ENCODE measurements at regions not wholly inside any gene's neighbourhood (a gene's known extent, or its start where the extent isn't known, plus 50 kb on each side); places are given as distances from the start of the nearest gene placed in this dataset.

GRCh38 chr7:68421712-68422111 is 1176.6 kb upstream of the AUTS2 start:
- Histone ChIP-seq H3K4me3 (ENCODE audit: low read depth, low read length) (no peak overlapping the region), H3K27me3 (ENCODE audit: control insufficient read depth, insufficient read depth, low read length) (no peaks in the 10 kb centered on the region), H3K36me3 (ENCODE audit: control insufficient read depth, insufficient read depth, low read length) (no peaks in the 10 kb centered on the region)
- DNase-seq (ENCODE audit: low read depth) (no peak), FAIRE-seq (no peak)
- TF ChIP-seq CTCF (IDR thresholded peaks at IDR 0.05; ENCODE audit: insufficient read depth, low read length, severe bottlenecking) = no peak

GRCh38 chr7:68422281-68422680 is 1176.0 kb upstream of the AUTS2 start:
- no peak for FAIRE-seq
- Histone ChIP-seq H3K27me3 (ENCODE audit: control insufficient read depth, insufficient read depth, low read length) (no peaks in the 10 kb centered on the region), H3K4me3 (ENCODE audit: low read depth, low read length) (no peak overlapping the region), H3K36me3 (ENCODE audit: control insufficient read depth, insufficient read depth, low read length) (no peaks in the 10 kb centered on the region)
- DNase-seq (ENCODE audit: low read depth) = no peak
- TF ChIP-seq CTCF (IDR thresholded peaks at IDR 0.05; ENCODE audit: insufficient read depth, low read length, severe bottlenecking) = no peak

GRCh38 chr7:68423356-68423755 is 1174.9 kb upstream of the AUTS2 start:
- H3K36me3 ChIP-seq (ENCODE audit: control insufficient read depth, insufficient read depth, low read length) = no peaks in the 10 kb centered on the region
- DNase-seq (ENCODE audit: low read depth) = no peak
- TF ChIP-seq CTCF (IDR thresholded peaks at IDR 0.05; ENCODE audit: insufficient read depth, low read length, severe bottlenecking) = no peak
- H3K4me3 ChIP-seq (ENCODE audit: low read depth, low read length) = no peak overlapping the region
- no peak for FAIRE-seq
- no peaks in the 10 kb centered on the region for H3K27me3 ChIP-seq (ENCODE audit: control insufficient read depth, insufficient read depth, low read length)

GRCh38 chr7:68424658-68425297 is 1173.5 kb upstream of the AUTS2 start:
- no peak for FAIRE-seq

GRCh38 chr7:68425377-68425776 is 1172.9 kb upstream of the AUTS2 start:
- TF ChIP-seq CTCF (IDR thresholded peaks at IDR 0.05; ENCODE audit: insufficient read depth, low read length, severe bottlenecking) = no peak
- FAIRE-seq (no peak), DNase-seq (ENCODE audit: low read depth) (no peak)
- H3K27me3 ChIP-seq (ENCODE audit: control insufficient read depth, insufficient read depth, low read length) = no peaks in the 10 kb centered on the region
- no peak overlapping the region for H3K4me3 ChIP-seq (ENCODE audit: low read depth, low read length)
- H3K36me3 ChIP-seq (ENCODE audit: control insufficient read depth, insufficient read depth, low read length) = no peaks in the 10 kb centered on the region

More at GRCh38 chr7:68424658-68425297, 1173.5 kb upstream of the AUTS2 start:
- Histone ChIP-seq H3K4me3 (ENCODE audit: low read depth, low read length) (no peak overlapping the region), H3K27me3 (ENCODE audit: control insufficient read depth, insufficient read depth, low read length) (no peaks in the 10 kb centered on the region), H3K36me3 (ENCODE audit: control insufficient read depth, insufficient read depth, low read length) (no peaks in the 10 kb centered on the region)
- no peak for TF ChIP-seq CTCF (IDR thresholded peaks at IDR 0.05; ENCODE audit: insufficient read depth, low read length, severe bottlenecking)
- no peak for DNase-seq (ENCODE audit: low read depth)
